ENCODE measurements at regions not wholly inside any gene's neighbourhood (a gene's known extent, or its start where the extent isn't known, plus 50 kb on each side); places are given as distances from the start of the nearest gene placed in this dataset.

DNA sequence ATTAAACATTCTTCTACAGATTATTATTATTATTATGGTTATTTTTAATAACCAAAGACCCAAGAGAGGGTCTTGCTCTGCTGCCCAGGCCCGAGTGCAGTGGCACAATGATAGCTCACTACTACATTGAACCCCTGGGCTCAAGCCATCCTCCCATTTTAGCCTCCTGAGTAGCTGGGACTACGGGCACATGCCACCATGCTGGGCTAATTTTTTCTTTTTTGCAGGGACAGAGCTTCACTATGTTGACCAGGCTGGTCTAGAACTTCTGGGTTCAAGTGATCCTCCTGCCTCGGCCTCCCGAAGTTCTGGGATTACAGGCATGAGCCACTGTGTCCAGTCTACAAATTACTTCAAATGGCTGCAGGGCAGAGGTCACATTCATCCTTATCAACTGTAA, 179.8 kb downstream of the KCNRG start:
- TF ChIP-seq EZH2 (IDR thresholded peaks at IDR 0.05; ENCODE audit: low read depth) = no peak
- TF ChIP-seq, protein P1, sequence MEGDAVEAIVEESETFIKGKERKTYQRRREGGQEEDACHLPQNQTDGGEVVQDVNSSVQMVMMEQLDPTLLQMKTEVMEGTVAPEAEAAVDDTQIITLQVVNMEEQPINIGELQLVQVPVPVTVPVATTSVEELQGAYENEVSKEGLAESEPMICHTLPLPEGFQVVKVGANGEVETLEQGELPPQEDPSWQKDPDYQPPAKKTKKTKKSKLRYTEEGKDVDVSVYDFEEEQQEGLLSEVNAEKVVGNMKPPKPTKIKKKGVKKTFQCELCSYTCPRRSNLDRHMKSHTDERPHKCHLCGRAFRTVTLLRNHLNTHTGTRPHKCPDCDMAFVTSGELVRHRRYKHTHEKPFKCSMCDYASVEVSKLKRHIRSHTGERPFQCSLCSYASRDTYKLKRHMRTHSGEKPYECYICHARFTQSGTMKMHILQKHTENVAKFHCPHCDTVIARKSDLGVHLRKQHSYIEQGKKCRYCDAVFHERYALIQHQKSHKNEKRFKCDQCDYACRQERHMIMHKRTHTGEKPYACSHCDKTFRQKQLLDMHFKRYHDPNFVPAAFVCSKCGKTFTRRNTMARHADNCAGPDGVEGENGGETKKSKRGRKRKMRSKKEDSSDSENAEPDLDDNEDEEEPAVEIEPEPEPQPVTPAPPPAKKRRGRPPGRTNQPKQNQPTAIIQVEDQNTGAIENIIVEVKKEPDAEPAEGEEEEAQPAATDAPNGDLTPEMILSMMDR (conservative IDR thresholded peaks at IDR 0.05) = no peak

Data from PC-9 (cell line).